Neuronal stem cell (in vitro differentiated cells): ENCODE measurements at regions not wholly inside any gene's neighbourhood (a gene's known extent, or its start where the extent isn't known, plus 50 kb on each side); places are given as distances from the start of the nearest gene placed in this dataset.

Source experiments
- DNase-seq: peaks from one replicate; pipeline ENCODE4 v3.0.0-alpha.2; 2013; ENCODE audit warnings: low spot score
- H2AFZ ChIP-seq: one replicate; pipeline ENCODE4 v1.6.1; 2013; ENCODE audit warnings: mild to moderate bottlenecking, low read length, inconsistent platforms
- H2AK5ac ChIP-seq: 2 replicates; pipeline ENCODE4 v1.6.1; 2013; ENCODE audit warnings: low read depth, mild to moderate bottlenecking, inconsistent platforms, low read length, moderate library complexity, mixed read lengths
- H2BK120ac ChIP-seq: 2 replicates; pipeline ENCODE4 v1.6.1; 2013; ENCODE audit warnings: low read depth, mild to moderate bottlenecking, inconsistent platforms, low read length, moderate library complexity, mixed read lengths
- H2BK12ac ChIP-seq: one replicate; pipeline ENCODE4 v1.6.1; 2013; ENCODE audit warnings: low read length, inconsistent platforms
- H2BK15ac ChIP-seq: 2 replicates; pipeline ENCODE4 v1.6.1; 2013; ENCODE audit warnings: mild to moderate bottlenecking, low read length, inconsistent platforms, mixed read lengths
- H2BK5ac ChIP-seq: one replicate; pipeline ENCODE4 v1.6.1; 2013; ENCODE audit warnings: inconsistent platforms, mild to moderate bottlenecking, low read length, moderate library complexity
- H3K14ac ChIP-seq: one replicate; pipeline ENCODE4 v1.6.1; 2013; ENCODE audit warnings: low read length, inconsistent platforms
- H3K18ac ChIP-seq: 2 replicates; pipeline ENCODE4 v1.6.1; 2013; ENCODE audit warnings: low read length, inconsistent platforms
- H3K23ac ChIP-seq: 2 replicates; pipeline ENCODE4 v1.6.1; 2013; ENCODE audit warnings: low read depth, mild to moderate bottlenecking, mixed read lengths, low read length, inconsistent platforms; ENCODE audit not compliant: poor library complexity
- H3K27ac ChIP-seq: replicated peaks from 3 replicates; pipeline ENCODE4 v1.5.1; 2013; ENCODE audit warnings: low read length, inconsistent platforms
- H3K27me3 ChIP-seq, 3 experiments: 2 replicates each; pipeline ENCODE4 v1.6.1; 2013; ENCODE audit warnings: low read length in 3 of 3, mild to moderate bottlenecking in 2 of 3, inconsistent platforms in 1 of 3, low read depth in 1 of 3, mixed read lengths in 1 of 3, moderate library complexity in 1 of 3; ENCODE audit not compliant: control insufficient read depth in 3 of 3, insufficient read depth in 3 of 3
- H3K36me3 ChIP-seq, 2 donors: replicated peaks in 1 of 2; 2 replicates each; pipeline ENCODE4 v1.6.1; 2013; ENCODE audit warnings: low read length in 2 of 2; ENCODE audit not compliant: control insufficient read depth in 2 of 2, insufficient read depth in 2 of 2
- H3K4ac ChIP-seq: 2 replicates; pipeline ENCODE4 v1.6.1; 2013; ENCODE audit warnings: inconsistent platforms, mild to moderate bottlenecking, low read length, moderate library complexity
- H3K4me1 ChIP-seq, 2 donors: 1 replicate in 1 of 2; 2 replicates in 1 of 2; pipeline ENCODE4 v1.6.1; 2013; ENCODE audit warnings: low read length in 2 of 2, low read depth in 1 of 2; ENCODE audit not compliant: control insufficient read depth in 2 of 2, insufficient read depth in 1 of 2
- H3K4me2 ChIP-seq: one replicate; pipeline ENCODE4 v1.6.1; 2013; ENCODE audit warnings: mild to moderate bottlenecking, low read length, inconsistent platforms; ENCODE audit not compliant: insufficient read depth, poor library complexity, severe bottlenecking
- H3K4me3 ChIP-seq, 2 donors: 2 replicates each; pipeline ENCODE4 v1.5.1; 2013; ENCODE audit warnings: low read length in 2 of 2, mild to moderate bottlenecking in 2 of 2, inconsistent platforms in 1 of 2, moderate library complexity in 1 of 2
- H3K79me1 ChIP-seq: one replicate; pipeline ENCODE4 v1.6.1; 2013; ENCODE audit warnings: low read depth, mild to moderate bottlenecking, inconsistent platforms, low read length, moderate library complexity
- H3K9ac ChIP-seq: one replicate; pipeline ENCODE4 v1.6.1; 2013; ENCODE audit warnings: mild to moderate bottlenecking, low read depth, low read length, inconsistent platforms; ENCODE audit not compliant: poor library complexity
- H3K9me3 ChIP-seq, 2 donors: replicated peaks in 1 of 2; 2 replicates each; pipeline versions ENCODE3 to v1.6.1; 2013; ENCODE audit warnings: low read length in 2 of 2, mild to moderate bottlenecking in 2 of 2, inconsistent platforms in 1 of 2, low read depth in 1 of 2, mixed read lengths in 1 of 2, moderate library complexity in 1 of 2; ENCODE audit not compliant: control insufficient read depth in 2 of 2, insufficient read depth in 1 of 2
- H4K8ac ChIP-seq: one replicate; pipeline ENCODE4 v1.6.1; 2013; ENCODE audit warnings: low read depth, mild to moderate bottlenecking, inconsistent platforms, low read length, moderate library complexity
- H4K91ac ChIP-seq: one replicate; pipeline ENCODE4 v1.6.1; 2013; ENCODE audit warnings: low read length, low read depth, mild to moderate bottlenecking, inconsistent platforms; ENCODE audit not compliant: poor library complexity
- WGBS, 2 donors: extraction: QIAGEN DNeasy Blood & Tissue Kit; methylation state at CpG; one replicate each; pipeline ENCODE4 v1.1.7; 2013; ENCODE audit warnings: missing lambda C conversion rate in 2 of 2, mixed read lengths in 1 of 2; ENCODE audit not compliant: insufficient read length in 2 of 2, insufficient replicate concordance in 1 of 2; ENCODE audit errors: extremely low coverage in 2 of 2; 5-methylcytosine and 5-hydroxymethylcytosine counted together

DNA sequence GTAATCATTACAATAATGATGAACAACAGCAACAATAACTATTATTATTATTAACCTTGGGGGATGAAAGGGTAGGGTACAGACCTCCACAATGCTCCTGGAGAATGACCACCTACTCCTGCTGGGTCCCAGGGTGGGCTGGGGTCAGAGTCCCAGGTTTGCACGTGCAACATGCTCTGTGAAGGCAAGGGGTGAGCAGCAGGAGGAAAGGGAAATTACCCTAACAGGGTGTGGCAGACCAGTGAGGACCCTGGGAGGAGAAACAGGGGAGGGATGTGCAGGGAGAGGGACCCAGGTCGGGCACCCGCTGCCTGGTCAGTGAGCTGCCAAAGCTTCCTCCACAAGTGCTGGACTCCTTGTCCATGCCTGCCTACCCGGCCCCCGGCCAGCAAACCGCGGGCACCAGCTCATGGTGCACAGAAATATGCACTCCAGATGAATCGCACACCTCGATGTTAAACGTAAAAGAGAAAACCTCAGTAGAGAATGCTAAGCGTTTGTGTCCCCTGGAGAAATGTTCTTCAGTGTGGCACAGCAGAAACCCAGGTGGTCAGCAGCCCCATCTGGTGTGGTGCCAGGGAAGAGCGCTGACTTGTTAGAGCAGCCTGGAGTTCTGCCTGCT lies 767.1 kb downstream of the KCNJ18 start:
- Histone ChIP-seq H3K27me3 (no peaks in the 10 kb centered on the region), H3K27ac (no peak overlapping the region), H3K4me3 (peak overlapping the region in 1 of 2 donors; percentile 6), H3K4me2 (no peak overlapping the region), H2BK120ac (no peak overlapping the region), H3K4ac (no peak overlapping the region), H2AK5ac (no peak overlapping the region), H3K79me1 (no peaks in the 10 kb centered on the region), H2BK12ac (no peak overlapping the region), H3K18ac (no peak overlapping the region), H4K8ac (no peak overlapping the region), H3K4me1 (no peaks in the 10 kb centered on the region), H3K9me3 (peaks cover 0 to 30% of the 10 kb centered on the region in 2 donors), H3K14ac (no peak overlapping the region), H3K9ac (no peak overlapping the region), H2BK5ac (no peak overlapping the region), H2BK15ac (no peak overlapping the region), H2AFZ (no peak overlapping the region), H3K36me3 (no peaks in the 10 kb centered on the region), H3K23ac (no peak overlapping the region), H4K91ac (no peak overlapping the region)
- DNase-seq = no peak
- WGBS, 2 donors = no CpG with 5 or more reads among the region's 12 CpGs

DNA sequence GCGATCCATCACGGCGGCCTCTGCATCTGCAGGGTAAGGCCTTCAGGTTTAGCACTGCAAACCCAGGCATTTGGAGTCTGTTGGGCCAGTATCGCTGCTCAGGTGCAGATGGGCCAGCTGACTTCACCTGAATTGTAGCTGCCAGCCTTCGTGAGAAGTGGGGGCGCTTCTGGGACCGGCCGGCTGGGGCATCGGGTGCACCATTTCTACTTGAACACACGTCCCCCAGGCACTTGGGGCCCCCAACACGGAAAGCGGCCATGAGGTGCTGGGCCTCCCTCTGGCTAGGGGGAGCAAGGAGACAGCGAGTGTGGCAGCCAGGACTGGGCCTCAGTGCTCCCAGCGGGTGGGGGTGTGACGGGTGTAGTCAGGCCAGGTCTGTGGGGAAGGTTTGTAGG lies 767.6 kb downstream of the KCNJ18 start:
- Histone ChIP-seq H2AFZ (no peak overlapping the region), H2BK12ac (no peak overlapping the region), H3K27me3 (no peaks in the 10 kb centered on the region), H4K91ac (no peak overlapping the region), H3K23ac (no peak overlapping the region), H2AK5ac (no peak overlapping the region), H2BK15ac (no peak overlapping the region), H3K9ac (no peak overlapping the region), H2BK120ac (no peak overlapping the region), H3K4me2 (no peak overlapping the region), H3K14ac (no peak overlapping the region), H2BK5ac (no peak overlapping the region), H3K9me3 (peaks cover 0 to 30% of the 10 kb centered on the region in 2 donors), H3K4ac (no peak overlapping the region), H3K27ac (no peak overlapping the region), H3K36me3 (no peaks in the 10 kb centered on the region), H3K79me1 (no peaks in the 10 kb centered on the region), H3K4me3 (peak overlapping the region in 1 of 2 donors; percentile 65), H3K18ac (no peak overlapping the region), H4K8ac (no peak overlapping the region), H3K4me1 (no peaks in the 10 kb centered on the region)
- no CpG with 5 or more reads among the region's 15 CpGs for WGBS, 2 donors
- no peak for DNase-seq

DNA sequence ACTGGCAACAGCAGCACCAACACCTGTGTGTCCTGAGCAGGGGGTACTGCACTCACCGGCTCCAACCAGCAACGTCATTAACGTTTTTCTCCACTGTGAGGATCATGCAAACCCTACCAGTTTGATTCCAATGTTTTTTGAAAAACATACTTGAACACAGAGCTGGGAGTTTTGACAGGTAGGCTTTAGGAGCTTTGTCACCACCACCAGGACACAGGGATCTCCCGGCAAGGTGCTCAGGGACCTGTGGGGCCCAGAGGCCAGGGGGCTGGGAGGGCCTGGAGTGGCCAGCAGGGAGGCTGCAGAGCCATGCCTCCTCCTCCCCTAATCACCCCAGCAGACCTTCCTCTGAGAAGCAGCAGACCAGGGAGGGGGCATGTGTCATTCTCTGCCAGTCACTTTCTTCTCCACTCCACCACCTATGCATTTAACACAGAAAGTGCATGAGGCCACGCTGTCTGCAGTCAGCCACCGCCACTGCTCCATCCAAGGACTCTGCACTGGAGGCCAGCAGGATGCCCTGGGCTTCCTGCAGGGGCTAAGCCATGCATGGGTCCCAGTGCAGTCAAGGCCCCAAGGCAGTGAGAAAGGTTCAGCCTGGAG lies 768.2 kb downstream of the KCNJ18 start:
- peaks cover 0 to 32% of the 10 kb centered on the region in 2 donors for H3K9me3 ChIP-seq
- no peaks in the 10 kb centered on the region for H3K4me1 ChIP-seq
- no peak overlapping the region for H3K4me2 ChIP-seq

DNA sequence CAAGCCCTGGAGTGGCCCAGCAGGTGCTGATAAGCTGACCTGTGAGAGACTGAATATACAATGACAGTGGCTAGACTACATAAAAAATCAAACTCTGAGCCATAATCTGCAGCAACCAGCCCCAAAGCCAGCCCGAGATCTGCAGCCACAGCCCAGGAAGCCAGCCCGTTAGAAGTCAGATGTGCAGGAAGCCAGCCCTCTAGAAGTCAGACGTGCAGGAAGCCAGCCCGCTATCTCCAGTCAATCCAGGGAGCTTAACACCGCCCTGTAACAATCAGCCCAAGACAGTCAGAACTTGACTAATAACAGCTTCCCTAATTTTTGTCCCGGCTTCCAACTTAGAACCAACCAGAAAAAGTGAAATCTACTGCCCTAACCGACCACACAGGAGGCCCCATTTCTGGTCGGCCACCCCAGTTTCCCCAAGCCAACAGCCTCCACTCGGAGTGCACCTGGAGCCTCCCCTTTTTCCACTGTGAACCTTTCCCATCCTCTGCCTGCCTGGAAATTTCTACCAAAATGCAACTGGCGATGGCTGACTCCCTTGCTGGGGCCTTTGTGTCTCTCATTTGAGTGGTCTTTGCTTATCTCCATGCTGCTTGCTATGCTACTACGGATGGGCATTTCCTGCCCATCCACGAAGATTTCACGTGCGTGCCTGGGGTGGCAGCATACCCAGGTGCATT lies 769.3 kb downstream of the KCNJ18 start:
- H3K4me2 ChIP-seq = no peak overlapping the region
- no peak overlapping the region for H3K14ac ChIP-seq
- no CpG with 5 or more reads among the region's 14 CpGs for WGBS, 2 donors
- DNase-seq = no peak
- no peaks in the 10 kb centered on the region for H3K79me1 ChIP-seq
- H3K27me3 ChIP-seq = no peaks in the 10 kb centered on the region
- no peak overlapping the region for H4K91ac ChIP-seq
- no peak overlapping the region for H2AK5ac ChIP-seq
- H3K9ac ChIP-seq = no peak overlapping the region
- H2BK5ac ChIP-seq = no peak overlapping the region
- no peak overlapping the region for H2AFZ ChIP-seq
- H3K18ac ChIP-seq = no peak overlapping the region
- H3K4ac ChIP-seq = no peak overlapping the region
- H3K27ac ChIP-seq = no peak overlapping the region
- H3K4me1 ChIP-seq = no peaks in the 10 kb centered on the region
- no peaks in the 10 kb centered on the region for H3K36me3 ChIP-seq
- H3K9me3 ChIP-seq = peaks cover 0 to 32% of the 10 kb centered on the region in 2 donors
- H2BK120ac ChIP-seq = no peak overlapping the region
- H4K8ac ChIP-seq = no peak overlapping the region
- H2BK15ac ChIP-seq = no peak overlapping the region
- no peak overlapping the region for H2BK12ac ChIP-seq
- no peak overlapping the region for H3K4me3 ChIP-seq
- peak overlapping the region; percentile 43 for H3K23ac ChIP-seq

More for the DNA sequence above, 768.2 kb downstream of the KCNJ18 start:
- H3K14ac ChIP-seq = no peak overlapping the region
- no peak overlapping the region for H4K91ac ChIP-seq
- no peaks in the 10 kb centered on the region for H3K27me3 ChIP-seq
- no peak for DNase-seq
- no peak overlapping the region for H2BK120ac ChIP-seq
- H4K8ac ChIP-seq = no peak overlapping the region
- H3K79me1 ChIP-seq = no peaks in the 10 kb centered on the region
- no peak overlapping the region for H3K27ac ChIP-seq
- no peaks in the 10 kb centered on the region for H3K36me3 ChIP-seq
- H2BK15ac ChIP-seq = no peak overlapping the region
- H2BK5ac ChIP-seq = no peak overlapping the region
- no peak overlapping the region for H2AK5ac ChIP-seq
- no peak overlapping the region for H3K18ac ChIP-seq
- no peak overlapping the region for H2AFZ ChIP-seq
- H3K23ac ChIP-seq = no peak overlapping the region
- no peak overlapping the region for H3K9ac ChIP-seq
- H3K4ac ChIP-seq = no peak overlapping the region
- no peak overlapping the region for H2BK12ac ChIP-seq
- no peak overlapping the region for H3K4me3 ChIP-seq
- WGBS, 2 donors = no CpG with 5 or more reads among the region's 6 CpGs
